DMS53 treated with DMSO at 0.1 percent for 48 hours (cell line): ENCODE measurements at regions not wholly inside any gene's neighbourhood (a gene's known extent, or its start where the extent isn't known, plus 50 kb on each side); places are given as distances from the start of the nearest gene placed in this dataset.
"Not testable (repeated sequence)": the region's sequence is repeated elsewhere in the genome, so short reads cannot be mapped to it uniquely, and the experiment has no call there.

Experiments used
- DNase-seq: peaks from one replicate; lab custom pipeline; 2025; ENCODE audit not compliant: unreplicated experiment; lab: John Stamatoyannopoulos, UW

- not testable (repeated sequence) for DNase-seq
These were observed 203.9 kb downstream of the SPATA31A1 start for GRCh38 chr9:39559384-39559783.

- not testable (repeated sequence) for DNase-seq
These were observed 211.3 kb downstream of the SPATA31A1 start for GRCh38 chr9:39566782-39567181.

GRCh38 chr9:39567396-39567795, 211.9 kb downstream of the SPATA31A1 start:
- not testable (repeated sequence) for DNase-seq

DNA sequence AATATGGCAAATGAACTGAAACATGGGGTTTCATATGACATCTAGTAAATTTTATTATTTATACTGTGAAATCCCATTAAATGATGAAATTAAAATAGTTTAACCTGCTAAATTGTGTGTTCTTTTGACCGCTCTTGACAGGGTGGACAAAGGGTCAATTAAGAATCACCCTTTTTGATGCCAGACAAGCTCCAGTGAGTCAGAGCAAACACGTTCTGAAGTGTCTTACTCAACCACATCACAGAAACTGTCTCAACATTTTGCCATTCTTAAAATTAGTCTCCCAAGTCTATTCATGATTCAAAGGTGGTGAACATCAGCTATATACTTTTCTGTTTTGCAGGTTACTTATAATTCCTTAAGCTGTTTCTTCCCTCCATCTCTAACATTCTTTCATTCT, 213.4 kb downstream of the SPATA31A1 start:
- DNase-seq, result not testable (repeated sequence)

GRCh38 chr9:39573024-39574022, 217.9 kb downstream of the SPATA31A1 start:
- DNase-seq, result not testable (repeated sequence)

DNA sequence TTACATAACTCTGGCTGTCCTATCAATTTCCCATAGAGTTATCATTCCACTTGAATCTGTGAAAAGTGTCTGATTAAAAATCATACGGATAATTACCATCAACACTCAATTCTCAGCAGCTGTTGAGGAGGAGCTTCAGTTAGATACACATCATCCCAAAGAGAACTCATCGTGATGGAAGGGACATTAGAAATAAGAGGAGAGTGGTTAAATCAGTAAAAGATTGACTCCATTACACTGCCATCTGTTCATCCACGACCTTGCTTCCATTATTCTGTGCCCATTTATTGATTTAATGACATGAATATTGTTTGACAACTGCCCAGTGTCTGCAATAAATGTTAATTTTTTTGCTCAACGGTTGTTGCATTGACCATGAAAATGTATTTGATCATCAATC, 223.5 kb downstream of the SPATA31A1 start:
- DNase-seq, result not testable (repeated sequence)

GRCh38 chr9:39581296-39581695, 225.8 kb downstream of the SPATA31A1 start:
- not testable (repeated sequence) for DNase-seq

DNA sequence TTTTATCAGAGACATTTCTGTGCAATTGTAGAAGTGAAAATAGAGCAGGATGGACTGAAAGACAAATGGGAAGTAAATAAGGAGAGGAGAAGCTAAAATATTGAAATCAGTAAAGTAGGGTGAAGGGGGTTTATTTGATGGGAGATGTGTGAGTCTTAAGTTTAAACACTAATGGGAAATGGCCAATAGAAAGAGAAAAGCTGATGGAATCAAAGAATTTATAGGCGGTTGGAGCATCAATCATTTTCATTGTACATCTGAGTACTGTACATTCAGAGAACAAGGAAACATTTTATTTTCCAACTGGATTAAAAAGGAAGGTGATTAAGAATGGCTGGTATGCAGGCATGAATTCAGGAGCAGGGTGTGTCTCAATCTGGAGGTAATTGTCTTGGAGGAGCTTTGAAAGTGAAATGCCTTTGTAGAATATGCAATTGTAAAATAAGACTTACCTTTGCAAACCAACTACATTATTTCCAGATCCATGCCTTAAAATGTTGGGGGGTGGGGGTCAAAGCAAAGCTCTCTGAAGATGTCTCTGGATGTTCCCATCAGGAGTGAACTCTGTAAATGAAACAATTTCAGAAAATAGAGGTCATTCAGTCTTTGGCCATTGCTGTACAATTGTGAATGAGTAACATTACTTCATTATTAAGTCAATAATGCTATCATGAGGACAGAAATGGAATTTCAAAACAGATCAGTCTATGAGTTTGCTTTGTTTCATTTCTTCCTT, 227.4 kb downstream of the SPATA31A1 start:
- DNase-seq, result not testable (repeated sequence)

- DNase-seq, result not testable (repeated sequence)
These were observed 227.9 kb downstream of the SPATA31A1 start for GRCh38 chr9:39583413-39583747.

DNA sequence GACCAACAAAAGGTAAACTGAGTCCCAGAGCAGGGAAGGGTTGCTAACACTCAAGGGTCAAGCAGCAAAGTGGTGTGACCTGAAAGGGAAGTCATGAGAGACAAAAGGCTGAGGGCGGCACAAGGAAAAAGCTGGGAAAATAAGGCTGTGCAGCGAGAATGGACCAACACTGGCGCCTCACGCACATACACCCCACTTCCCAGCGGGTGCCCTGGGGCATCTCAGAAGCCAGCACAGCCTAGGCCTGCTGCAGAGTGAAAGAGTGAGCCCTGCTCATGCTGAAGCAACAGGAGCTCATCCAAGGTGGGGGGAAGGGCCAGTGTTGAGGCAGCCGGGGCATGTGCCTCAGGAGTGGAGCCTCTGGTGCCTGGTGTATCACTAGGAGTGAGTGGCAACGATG, 229.8 kb downstream of the SPATA31A1 start:
- not testable (repeated sequence) for DNase-seq

DNA sequence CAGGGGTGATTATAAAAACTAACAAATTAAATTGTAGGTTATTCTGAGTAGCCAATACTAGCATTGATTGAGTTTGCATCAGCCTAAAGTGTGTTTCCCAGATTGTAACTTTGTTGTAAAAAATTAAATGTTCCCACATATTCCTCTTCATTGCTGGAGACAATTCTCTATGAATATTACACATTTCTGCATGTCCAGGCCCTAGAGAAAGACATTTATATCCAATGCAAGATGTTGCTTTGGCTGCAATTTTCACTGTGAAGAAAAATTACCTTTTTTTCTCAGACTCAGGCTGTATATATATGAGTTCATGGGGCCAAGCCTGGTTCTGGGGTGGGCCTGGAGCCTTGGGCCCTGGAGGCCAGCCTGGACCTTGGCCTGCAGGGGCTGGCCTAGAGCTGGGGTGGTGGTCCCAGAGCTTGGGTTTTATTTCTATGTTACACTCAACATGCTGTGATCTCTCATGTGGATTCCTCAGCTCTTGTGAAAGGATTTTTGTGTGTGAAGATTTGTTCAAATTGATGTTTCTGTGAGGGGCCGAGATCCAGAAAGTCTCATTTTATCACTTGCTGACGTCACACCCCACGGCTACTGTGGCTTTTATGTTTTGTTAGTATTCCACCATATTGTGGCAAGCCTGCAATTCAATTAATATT, 232.5 kb downstream of the SPATA31A1 start:
- DNase-seq, result no peak

GRCh38 chr9:39588500-39589137, 233.2 kb downstream of the SPATA31A1 start:
- no peak for DNase-seq

DNA sequence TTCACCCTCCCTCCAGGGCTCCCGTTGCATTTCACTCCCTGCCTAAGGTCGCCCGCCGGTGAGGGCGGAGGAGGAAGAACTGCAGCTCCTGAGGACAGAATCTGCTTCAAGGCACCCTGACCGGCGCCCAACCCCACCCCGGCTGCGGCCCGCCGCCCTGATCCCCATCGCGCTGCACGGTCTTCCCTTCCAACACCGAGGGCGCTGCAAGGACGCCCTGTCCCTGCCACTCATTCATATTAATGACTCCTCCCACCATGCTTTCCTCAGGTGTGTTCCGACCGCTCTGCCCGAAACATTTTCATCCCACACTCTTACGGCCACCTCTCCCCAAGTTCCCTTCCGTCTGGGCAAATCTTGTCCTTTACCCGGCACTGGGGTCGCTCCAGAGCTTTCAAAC, 248.6 kb downstream of the SPATA31A1 start:
- DNase-seq, result not testable (repeated sequence)

- not testable (repeated sequence) for DNase-seq
These were observed 256.2 kb downstream of the SPATA31A1 start for GRCh38 chr9:39611449-39612231.

DNA sequence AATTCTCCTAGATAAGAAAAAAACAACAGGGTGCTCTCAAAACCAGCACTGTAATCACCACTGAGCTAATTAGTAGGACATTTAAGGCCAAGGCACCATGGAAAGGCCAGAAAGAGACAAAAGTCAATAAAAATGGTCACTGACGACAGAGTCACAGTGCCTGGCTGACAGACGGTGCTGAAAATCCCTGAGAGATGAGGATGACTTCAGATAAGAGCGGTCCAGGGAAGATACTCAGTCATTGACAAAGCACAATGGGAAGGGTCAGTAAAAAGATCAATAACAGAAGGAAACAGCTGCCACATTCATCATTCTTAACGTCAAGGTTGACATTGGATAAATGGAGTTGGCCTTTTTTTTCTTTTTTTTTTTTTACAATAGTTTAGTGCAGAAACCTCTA, 261.0 kb downstream of the SPATA31A1 start:
- not testable (repeated sequence) for DNase-seq

DNA sequence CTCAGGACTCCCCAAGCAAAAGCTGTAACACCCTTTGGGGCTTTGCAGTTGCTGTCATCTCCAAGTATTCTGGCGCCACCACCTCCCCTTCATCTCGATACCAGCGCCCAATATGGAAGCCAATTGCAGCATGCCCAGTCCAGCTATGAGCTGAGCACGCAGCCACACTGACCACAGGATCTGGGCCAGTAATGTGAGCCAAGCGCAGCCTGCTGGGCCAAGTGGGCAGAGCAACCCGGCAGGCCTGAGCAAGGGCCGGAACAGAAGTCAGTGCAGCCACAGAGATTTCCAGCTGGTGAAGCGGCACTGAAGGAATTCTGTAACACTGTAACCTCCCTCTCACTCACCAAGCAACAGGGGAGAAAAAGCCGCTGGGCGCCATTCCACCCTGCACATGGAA, 268.6 kb downstream of the SPATA31A1 start:
- DNase-seq, result not testable (repeated sequence)

DNA sequence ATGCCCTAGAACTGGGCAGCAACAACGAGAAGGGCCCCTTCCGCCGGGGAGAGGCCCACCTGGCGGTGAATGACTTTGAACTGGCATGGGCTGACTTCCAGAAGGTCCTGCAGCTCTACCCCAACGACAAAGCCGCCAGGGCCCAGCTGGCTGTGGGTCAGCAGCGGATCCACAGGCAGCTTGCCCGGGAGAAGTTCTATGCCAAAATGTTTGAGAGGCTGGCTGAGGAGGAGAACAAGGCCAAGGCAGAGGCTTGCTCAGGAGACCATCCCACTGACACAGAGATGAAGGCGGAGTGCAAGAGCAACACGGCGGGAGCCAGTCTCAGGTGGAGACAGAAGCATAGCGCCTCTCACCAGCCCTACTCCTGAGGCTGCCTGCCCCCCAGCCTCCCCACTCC, 276.6 kb downstream of the SPATA31A1 start:
- not testable (repeated sequence) for DNase-seq

GRCh38 chr9:39649029-39649428, 293.6 kb downstream of the SPATA31A1 start:
- DNase-seq, result not testable (repeated sequence)

- DNase-seq, result not testable (repeated sequence)
These were observed 301.6 kb downstream of the SPATA31A1 start for GRCh38 chr9:39656960-39657603.
